HG03025 (cell line): ENCODE measurements at regions not wholly inside any gene's neighbourhood (a gene's known extent, or its start where the extent isn't known, plus 50 kb on each side); places are given as distances from the start of the nearest gene placed in this dataset.
"Not testable (repeated sequence)": the region's sequence is repeated elsewhere in the genome, so short reads cannot be mapped to it uniquely, and the experiment has no call there.

Experiments
- ATAC-seq: cut with Tn5 transposase; IDR thresholded peaks from one replicate; pipeline ENCODE4 v1.9.1; 2021; ENCODE audit warnings: mild to moderate bottlenecking, moderate library complexity; ENCODE audit not compliant: unreplicated experiment, low FRiP score

DNA sequence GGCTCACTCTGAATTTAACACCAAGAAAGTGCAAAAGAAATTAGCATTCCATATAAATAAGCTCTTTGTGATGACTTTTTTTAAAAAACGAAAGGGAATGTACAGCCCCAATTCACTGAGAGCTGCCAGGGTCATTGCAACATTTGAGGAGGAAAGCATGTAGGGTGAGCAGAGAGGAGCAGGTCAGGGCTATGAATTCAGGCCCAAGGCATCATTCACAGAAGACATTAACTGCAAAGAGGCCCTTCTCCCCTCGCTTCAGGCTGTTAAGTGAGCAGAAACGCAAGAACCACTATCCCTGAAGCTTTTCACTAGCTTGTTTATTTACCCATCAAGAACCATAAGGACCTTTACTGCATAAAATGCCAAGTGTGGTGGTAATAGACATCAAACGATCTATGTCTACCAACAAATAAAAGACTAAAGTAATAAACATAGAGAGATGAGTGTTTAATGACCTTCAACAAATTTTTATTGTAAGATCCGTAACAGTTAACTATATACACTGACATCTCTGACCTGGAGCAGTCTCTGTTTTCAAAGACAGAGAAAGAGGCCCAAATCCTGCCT lies 333.1 kb upstream of the HNRNPA3 start:
- ATAC-seq, result no peak

GRCh38 chr2:176882045-176882444 lies 330.5 kb upstream of the HNRNPA3 start:
- not testable (repeated sequence) for ATAC-seq

DNA sequence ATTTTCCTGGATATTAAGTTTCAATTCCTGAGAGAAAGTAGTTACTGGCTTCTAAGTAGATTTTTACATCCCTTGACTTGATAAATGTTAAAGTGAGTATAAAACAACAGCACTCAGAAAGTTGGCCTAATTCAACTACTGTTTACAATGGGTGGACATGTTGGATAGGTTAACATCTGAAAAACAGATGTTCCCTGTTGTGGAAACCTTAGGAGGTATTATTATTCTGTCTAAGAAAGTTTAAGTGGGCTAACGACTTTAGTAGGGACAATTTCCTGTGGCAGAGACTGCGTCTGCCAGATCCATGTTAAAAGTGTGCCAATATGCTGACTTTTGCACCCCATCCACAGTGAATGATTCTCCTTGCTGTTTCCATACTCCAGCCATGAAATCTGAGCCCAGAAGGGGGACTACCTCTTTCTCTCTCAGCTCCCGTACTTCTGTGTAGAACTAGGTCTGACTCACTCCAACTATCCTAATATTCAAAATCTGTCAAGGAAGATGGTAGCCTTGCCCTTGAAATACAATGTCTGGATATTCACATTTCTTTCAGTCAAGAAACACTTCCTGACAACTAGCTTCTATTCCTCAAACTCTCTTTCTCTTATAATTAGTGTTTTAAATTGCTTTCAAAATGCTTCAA lies 327.5 kb upstream of the HNRNPA3 start:
- no peak for ATAC-seq

GRCh38 chr2:176885661-176886060 lies 326.9 kb upstream of the HNRNPA3 start:
- no peak for ATAC-seq

DNA sequence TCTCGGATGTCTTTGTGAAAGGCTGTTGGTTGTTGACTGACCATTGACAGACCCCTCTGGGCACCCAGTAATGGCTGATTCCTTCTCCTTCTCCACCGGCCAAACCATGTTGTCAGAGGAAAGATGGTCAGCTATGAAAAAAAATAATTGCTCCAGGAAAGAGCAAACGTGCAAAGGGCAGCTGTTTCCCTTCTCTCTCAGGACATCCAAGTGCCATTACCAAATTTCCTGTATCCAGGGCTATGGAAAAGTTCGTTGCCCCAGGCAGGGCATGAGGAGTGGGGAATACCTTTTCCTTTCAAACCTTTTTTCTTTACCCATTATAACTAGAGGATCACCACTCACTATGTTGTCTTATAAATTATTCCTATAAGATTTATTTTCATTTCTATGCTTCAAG lies 321.5 kb upstream of the HNRNPA3 start:
- ATAC-seq, result no peak

DNA sequence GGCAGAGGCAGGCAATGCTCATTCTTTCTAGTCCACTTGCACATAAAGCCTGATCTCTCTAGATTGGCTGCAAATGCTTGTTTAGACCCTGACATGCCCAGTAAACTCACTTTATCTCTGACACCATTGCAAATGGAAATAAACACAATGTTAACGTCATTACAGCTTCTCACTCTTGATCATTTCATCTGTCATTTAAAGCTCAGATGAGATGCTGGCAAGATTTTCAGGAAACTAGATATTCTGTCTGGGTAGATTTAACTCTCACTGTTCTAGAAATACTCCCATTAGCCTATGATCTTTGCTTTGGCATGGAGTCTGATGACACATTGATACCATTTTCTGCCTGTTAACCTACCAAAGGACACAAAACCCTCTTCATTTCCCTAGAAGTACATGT lies 320.7 kb upstream of the HNRNPA3 start:
- ATAC-seq, result no peak

DNA sequence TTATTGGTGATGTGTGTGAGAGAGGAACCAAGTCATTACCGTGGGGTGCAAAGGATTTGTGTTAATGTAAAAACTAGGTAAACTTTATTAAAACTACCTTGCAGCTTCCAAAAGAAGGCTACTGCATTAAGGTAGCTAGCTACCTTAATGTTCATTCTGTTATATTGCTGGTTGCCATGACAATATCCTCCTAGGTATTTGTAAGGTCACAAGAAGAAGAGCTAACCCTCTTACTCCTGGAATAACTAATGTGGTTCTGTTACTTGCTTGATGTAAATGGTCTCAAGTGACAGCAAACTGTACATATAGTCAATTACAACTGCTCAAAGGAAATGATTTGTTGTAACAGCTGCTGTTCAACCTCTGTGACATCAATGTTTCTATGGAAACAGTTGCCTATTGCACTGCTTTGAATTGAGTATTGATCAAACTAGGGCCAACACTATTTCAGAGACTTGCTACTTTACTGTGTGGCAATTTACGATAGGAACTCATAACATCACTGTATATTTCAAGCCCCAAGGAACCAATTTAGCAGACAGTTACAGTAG lies 319.8 kb upstream of the HNRNPA3 start:
- ATAC-seq, result no peak

DNA sequence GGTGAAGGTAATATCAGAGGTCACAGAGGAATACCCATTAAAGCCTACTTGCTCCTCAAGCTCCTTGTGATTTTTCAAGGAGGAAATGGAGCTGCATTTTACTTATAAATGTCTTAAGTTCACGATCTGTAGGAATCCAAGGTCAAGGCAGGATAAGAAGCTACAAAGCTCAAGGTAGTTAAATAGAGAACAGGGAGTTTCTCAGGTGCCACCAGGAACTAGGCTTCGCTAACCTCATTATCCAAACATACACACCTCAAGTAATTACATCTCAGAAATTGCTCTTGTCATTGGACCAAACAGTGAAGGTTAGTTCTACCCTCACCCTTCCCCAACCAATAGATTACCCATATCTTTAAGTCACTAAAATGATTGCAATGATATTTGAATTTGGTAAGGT lies 317.4 kb upstream of the HNRNPA3 start:
- ATAC-seq, result no peak

DNA sequence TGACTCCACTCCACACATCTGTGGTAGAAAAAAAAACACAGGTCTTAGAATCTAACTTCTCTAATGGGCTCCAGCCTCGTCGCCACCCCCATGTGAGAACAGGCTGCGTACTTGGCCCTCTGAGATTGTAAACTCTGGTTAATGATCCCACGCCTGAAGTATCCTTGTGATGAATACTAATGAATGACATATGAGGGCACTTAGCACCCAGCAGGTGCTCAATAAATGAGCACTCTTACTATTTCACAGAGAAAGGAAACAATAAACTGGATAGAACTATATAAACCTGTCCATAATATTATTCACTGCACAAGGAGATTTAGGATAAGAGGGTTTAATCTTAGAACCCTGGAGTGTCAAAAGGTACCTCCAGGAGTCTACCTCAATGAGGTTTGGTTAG lies 310.1 kb upstream of the HNRNPA3 start:
- ATAC-seq, result no peak

DNA sequence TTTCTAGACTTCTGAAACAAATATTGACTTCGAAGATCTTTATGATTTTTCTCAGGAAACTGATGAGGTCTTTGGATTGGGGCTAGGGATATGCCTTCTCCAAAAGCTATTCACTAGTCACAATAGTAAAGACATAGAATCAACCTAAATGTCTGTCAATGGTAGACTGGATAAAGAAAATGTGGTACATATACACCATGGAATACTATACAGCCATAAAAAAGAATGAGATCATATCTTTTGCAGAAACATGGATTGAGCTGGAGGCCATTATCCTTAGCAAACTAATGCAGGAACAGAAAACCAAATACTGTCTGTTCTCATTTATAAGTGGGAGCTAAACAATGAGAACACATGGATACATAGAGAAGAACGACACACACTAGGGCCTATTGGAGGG lies 308.5 kb upstream of the HNRNPA3 start:
- not testable (repeated sequence) for ATAC-seq

- ATAC-seq, result no peak
Observed at GRCh38 chr2:176907341-176907740, 305.3 kb upstream of the HNRNPA3 start.

DNA sequence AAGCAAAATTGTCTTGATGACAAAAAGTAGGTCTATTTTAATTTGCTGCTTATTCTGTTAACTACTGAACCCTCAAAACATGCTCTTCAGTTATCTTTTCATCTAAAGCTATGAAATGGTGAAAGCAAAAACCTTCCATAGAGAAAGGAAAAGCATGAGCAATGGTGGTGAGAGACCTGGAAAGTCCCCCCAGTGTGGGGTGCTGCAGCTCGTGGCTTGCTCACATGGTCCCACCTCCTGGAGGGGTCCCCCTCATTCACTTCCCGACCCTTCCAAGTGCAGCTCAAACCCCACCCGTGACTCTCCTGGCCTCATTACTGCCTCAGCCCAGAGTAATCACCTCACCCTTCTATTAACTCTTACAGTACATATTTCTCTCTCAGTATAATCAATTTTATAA lies 301.8 kb upstream of the HNRNPA3 start:
- ATAC-seq, result no peak

DNA sequence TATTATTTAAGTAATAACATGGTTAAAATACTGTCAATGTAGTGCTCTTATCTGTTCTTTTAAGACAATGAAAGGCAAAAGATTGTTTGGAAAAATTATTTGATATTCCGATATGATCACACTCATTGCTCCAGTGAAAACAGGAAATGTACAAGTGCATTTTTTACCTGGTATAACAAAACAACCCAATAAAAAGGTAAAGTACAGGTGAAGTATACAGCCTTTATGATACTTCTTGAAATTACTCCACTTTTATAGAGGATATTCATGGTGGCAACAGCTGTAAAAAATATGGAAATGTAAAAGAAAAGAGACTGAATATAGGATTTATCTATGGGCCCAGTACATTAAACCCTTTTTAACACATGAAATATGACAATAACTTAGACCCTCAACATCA lies 298.6 kb upstream of the HNRNPA3 start:
- ATAC-seq, result no peak

DNA sequence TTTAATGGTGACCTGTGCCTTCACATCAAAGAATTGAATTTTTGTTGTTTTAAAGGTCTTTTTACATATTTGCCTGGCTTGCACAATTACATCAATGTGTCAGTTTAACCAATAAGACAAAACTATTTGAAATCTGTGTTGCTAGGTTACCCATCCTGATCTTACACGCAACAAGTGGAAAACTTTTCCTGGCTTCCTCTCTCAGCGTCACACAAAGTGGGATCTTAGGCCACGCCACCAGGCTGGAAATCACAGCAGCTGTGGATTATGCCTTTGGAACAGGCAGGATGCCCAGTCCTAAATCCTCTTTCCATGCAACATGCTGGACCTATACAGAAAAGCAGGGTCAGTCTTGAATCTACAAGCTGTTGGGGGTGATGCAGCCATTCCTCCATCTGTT lies 298.2 kb upstream of the HNRNPA3 start:
- no peak for ATAC-seq

DNA sequence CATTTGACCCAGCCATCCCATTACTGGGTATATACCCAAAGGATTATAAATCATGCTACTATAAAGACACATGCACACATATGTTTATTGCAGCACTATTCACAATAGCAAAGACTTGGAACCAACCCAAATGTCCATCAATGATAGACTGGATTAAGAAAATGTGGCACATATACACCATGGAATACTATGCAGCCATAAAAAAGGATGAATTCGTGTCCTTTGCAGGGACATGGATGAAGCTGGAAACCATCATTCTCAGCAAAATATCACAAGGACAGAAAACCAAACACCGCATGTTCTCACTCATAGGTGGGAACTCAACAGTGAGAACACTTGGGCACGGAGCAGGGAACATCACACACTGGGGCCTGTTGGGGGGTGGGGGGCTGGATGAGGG lies 290.0 kb upstream of the HNRNPA3 start:
- not testable (repeated sequence) for ATAC-seq

DNA sequence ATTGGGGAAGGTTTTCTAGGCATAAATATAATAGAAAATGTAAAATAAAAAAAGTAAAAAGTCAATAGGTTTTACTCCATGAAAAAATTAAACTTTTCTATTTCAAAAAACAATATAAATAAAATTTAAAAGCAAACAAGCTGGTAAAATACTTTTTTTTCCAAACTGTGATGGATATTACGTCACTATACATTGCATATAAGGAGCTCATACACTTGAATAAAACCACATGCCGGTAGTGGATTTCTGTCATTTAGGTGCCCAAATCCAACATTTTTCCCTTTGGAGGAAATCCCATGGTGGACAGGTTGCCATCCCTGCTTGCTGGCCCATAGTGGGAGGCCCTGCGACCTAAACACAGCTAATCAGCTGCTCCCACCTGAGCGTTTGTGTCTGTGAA lies 289.4 kb upstream of the HNRNPA3 start:
- ATAC-seq, result no peak

DNA sequence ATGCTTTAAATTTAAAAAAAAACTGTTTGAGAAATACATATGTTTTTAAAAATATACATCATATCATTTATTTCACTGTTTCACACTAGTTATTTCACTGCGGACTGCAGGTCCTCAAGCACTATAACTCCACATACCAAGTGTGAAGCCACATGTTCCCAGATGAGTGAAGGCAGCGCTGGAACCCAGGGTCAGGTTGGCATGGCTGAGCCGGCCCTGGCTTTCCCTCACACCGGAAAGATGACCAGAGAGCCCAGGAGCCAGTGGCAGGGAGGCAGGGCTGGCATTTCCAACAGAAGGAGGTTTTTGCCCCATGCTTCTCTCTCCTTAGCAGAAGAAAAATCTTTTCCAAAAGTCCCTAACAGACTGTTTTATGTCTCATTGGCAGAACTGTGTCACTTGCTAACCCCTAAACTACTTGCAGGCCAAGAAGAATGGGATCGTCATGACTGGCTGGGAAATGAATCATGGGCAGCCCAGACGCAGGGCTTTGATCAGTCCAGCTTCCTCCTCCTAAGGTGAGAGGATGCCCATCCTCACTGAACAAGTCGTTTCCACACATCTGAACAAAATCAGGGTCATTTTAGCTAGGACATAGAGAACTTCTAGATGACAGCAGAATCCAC lies 287.6 kb upstream of the HNRNPA3 start:
- no peak for ATAC-seq

GRCh38 chr2:176926453-176926852 lies 286.1 kb upstream of the HNRNPA3 start:
- no peak for ATAC-seq

DNA sequence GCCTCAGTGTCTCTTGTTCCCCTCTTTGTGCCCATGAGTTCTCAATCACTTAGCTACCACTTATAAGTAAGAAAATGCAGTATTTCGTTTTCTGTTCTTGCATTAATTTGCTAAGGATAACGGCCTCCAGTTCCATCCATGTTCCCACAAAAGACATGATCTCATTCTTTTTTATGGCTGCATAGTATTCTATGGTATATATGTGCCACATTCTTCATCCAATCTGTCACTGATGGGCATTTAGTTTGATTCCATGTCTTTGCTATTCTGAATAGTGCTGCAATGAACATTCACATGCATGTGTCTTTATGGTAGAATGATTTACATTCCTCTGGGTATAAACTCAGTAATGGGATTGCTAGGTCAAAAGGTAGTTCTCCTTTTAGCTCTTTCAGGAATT lies 283.2 kb upstream of the HNRNPA3 start:
- ATAC-seq, result not testable (repeated sequence)

DNA sequence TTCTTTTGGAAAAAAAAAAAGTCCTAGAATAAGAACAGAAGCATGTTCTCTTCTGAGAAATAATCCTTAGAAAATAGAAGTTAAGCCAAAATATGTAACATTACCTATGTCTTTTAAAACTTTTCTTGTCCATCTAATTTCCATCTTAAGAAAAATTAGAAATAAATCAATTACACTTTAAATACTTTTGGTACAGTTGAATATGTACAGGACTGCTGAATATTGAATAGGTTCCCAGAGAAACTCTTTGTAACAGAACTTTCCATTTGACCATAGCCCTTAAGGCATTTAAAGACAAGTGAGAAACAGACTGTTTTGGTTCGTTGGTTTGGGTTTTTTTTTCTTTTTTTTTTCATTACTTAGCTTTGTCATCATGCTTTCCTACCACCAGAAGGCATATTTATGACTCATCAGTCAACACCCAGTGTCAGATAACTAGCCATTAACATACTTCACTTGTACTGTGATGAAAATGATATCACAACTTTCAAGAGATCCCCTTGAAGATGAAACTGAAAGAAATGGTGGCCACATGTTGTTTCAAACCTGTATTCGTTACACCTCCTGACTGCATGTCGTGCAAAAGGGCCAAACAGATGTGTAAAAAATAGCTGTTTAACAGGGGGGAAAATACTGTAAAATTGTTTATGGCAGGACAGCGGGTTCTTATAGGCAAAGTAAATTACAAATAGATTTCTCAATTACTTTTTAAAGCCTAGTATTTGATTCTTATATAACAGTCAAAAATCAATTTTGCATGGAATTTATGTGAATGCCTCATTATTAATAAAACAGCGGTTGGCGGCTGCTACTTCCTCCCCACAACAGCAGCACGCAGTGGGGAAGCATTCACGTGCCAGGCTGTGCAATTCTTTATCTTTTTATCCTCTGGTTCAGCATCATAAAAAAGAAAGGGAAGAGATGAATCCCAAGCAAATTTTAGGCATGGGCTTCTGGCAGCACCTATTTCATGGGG lies 280.7 kb upstream of the HNRNPA3 start:
- ATAC-seq, result peak; percentile 98

DNA sequence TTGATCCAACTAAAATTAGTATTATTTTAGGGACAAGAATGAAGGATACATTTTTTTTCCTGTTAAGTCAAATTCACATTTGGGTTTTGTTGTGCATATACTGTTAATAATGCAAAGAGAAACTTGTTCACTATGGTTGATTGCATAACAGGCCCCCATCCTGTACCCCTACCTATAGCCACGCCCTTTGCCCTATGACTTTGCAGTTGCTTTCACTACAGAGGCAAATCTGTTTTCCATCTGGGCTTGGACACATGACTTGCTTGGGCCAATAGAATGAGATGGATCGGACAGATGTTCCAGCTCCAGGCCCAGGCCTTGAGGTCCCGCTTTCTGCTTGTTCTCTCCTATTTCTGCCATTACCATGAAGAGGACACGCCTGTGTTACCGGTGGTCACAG lies 278.5 kb upstream of the HNRNPA3 start:
- no peak for ATAC-seq
